Stimulated activated naive CD8-positive, alpha-beta T cell treated with anti-CD3 and anti-CD28 coated beads, Interleukin-15, amount 100 ng/mL, for 72 hours (primary cell): ENCODE measurements at regions not wholly inside any gene's neighbourhood (a gene's known extent, or its start where the extent isn't known, plus 50 kb on each side); places are given as distances from the start of the nearest gene placed in this dataset.
A peak's percentile ranks its signal among the peaks of the same experiment; 100 is the strongest.
"Not testable (repeated sequence)": the region's sequence is repeated elsewhere in the genome, so short reads cannot be mapped to it uniquely, and the experiment has no call there.

Experiments
- ATAC-seq: fragments of 150-1000 bp; cut with Tn5 transposase; 2 replicates; pipeline ENCODE4 v1.10.0; 2021; ENCODE audit warnings: mild to moderate bottlenecking, moderate library complexity
- DNase-seq, 2 donors: peaks; one replicate each; pipeline ENCODE4 v3.0.0; 2021 to 2022
- H3K27ac Mint-ChIP-seq, 2 donors: one replicate each; pipeline ENCODE4 v1.8.0; 2022; ENCODE audit warnings: mild to moderate bottlenecking in 2 of 2, mixed read lengths in 2 of 2, moderate library complexity in 2 of 2
- H3K27me3 Mint-ChIP-seq: one replicate; pipeline ENCODE4 v1.8.0; 2022; ENCODE audit warnings: mixed read lengths
- H3K4me1 Mint-ChIP-seq: one replicate; pipeline ENCODE4 v1.8.0; 2022; ENCODE audit warnings: mild to moderate bottlenecking, mixed read lengths
- H3K4me3 Mint-ChIP-seq, 2 donors: one replicate each; pipeline ENCODE4 v1.8.0; 2022; ENCODE audit warnings: mild to moderate bottlenecking in 2 of 2, mixed read lengths in 2 of 2, moderate library complexity in 1 of 2
- H3K9me3 Mint-ChIP-seq, 2 donors: one replicate each; pipeline ENCODE4 v1.8.0; 2022; ENCODE audit warnings: mixed read lengths in 2 of 2

DNA sequence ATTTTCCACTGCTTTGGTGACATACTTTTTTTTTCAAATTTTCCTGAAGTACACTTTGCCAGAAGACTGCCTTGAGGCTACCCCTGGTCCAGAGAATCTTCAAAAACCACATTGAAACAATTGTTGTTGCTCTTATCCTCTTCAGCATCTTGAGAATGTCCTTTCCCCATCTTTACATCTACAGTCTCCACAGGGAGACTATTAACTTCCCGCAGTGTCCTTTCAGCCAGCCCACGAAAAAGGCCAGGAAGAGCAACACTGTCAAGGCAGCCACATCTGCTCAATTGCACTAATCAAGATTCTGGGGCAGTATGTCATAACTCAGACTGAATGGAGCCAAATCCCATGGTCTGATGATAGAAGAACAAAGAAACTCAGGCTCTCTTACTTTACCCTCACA lies 148.3 kb downstream of the ENC1 start:
- Mint-ChIP-seq H3K27ac (no peak overlapping the region), H3K4me1 (no peaks in the 10 kb centered on the region), H3K9me3 (no peaks in the 10 kb centered on the region), H3K4me3 (no peak overlapping the region), H3K27me3 (peaks cover 31% of the 10 kb centered on the region)
- ATAC-seq (no peak), DNase-seq (no peak)

DNA sequence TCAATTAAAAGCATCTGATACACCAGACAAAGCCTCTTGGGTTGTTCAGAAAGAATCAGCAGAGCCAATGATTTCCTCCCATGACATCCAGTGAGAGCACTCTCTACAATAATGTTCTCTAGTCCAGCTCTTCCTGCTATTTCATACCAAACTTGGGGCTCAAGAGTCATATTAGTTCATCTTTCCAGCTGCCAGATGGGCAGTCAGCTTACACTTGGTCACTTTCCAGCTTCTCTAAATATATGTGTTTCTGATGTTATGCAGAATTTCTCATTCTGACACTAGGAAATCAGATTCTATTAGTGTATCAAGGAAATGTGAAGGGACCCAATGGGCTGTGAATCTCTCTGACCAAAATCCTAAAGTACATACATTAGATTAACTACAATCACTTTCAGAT lies 148.9 kb downstream of the ENC1 start:
- DNase-seq (no peak), ATAC-seq (no peak)
- no peak overlapping the region for H3K27ac Mint-ChIP-seq
- H3K4me3 Mint-ChIP-seq, result no peak overlapping the region
- H3K9me3 Mint-ChIP-seq, result no peaks in the 10 kb centered on the region
- peaks cover 30% of the 10 kb centered on the region for H3K27me3 Mint-ChIP-seq
- no peaks in the 10 kb centered on the region for H3K4me1 Mint-ChIP-seq

DNA sequence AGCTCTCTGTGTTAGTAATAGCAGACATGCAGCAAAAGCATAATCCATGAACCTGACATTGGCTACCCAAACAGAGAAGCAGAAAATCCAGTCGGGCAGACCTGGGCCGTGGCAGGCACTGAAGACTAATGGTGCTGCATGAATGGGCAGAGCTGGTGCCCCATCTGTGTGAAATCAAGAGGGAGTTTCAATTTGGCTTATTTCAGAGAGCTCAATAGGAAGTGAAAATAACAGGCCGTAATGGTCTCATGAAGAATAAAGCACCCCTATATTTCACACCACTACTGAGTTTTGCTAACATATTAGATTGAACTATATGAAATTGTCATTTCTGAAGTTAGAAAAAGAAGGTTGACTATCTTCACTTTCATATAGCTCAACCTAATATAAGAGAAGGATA lies 149.7 kb downstream of the ENC1 start:
- ATAC-seq (no peak), DNase-seq (no peak)
- Mint-ChIP-seq H3K4me1 (no peaks in the 10 kb centered on the region), H3K27me3 (peaks cover 22% of the 10 kb centered on the region), H3K27ac (no peak overlapping the region), H3K9me3 (no peaks in the 10 kb centered on the region), H3K4me3 (no peak overlapping the region)

DNA sequence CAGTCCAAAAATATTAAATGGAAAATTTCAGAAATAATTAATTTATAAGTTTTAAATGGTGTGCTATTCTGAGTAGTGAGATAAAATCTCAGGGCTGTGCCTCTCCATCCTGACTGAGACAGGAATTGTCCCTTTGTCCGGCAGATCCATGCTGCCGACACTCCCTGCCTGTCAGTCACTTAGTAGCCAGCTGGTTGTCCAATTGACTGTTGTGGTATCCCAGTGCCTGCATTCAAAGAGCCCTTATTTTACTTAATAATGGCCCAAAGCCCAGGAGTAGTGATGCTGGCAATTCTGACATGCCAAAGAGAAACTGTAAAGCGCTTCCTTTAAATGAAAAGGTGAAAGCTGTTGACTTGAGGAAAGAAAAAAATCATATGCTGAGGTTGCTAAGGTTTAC lies 157.5 kb downstream of the ENC1 start:
- Mint-ChIP-seq H3K27me3 (peaks cover 7% of the 10 kb centered on the region), H3K4me1 (no peaks in the 10 kb centered on the region), H3K27ac (no peak overlapping the region), H3K4me3 (no peak overlapping the region), H3K9me3 (no peaks in the 10 kb centered on the region)
- ATAC-seq (no peak), DNase-seq (no peak)

DNA sequence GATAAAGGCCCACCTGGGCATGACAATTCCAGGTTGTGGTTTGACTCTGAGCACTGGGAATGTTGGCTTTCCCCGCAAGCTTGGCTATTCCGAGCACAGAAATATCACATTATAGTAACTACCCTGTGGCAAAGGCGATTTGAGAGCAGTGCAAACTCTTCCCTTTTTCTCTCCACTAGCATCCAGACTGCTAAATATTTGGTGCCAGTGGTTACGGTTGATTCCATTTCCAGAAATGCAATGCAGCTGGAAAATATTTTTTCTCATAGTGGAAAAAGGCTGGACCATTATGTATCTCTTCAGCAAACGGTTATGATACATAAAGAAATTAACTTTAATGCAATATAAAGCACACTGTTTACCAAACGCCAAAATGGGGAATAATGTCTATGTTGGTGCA lies 158.0 kb downstream of the ENC1 start:
- Mint-ChIP-seq H3K4me3 (no peak overlapping the region), H3K9me3 (no peaks in the 10 kb centered on the region), H3K4me1 (no peaks in the 10 kb centered on the region), H3K27ac (no peak overlapping the region), H3K27me3 (peaks cover 7% of the 10 kb centered on the region)
- ATAC-seq (no peak), DNase-seq (no peak)

DNA sequence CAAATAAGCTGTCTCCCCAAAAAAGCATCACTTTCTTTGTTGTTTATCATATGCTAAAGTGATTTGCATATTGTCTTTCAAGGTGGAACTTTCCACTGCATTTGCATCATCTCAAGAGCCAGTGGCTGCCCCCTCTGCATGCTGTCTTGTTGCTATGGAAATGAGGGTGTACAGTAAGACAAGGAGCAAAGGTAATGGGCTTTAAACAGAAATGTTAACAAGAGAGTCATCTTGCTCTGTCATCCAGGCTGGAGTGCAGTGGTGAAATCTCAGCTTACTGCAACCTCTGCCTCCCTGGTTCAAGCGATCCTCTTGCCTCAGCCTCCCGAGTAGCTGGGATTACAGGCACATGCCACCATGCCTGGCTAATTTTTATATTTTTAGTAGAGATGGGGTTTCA lies 159.2 kb downstream of the ENC1 start:
- DNase-seq, H3K27ac Mint-ChIP-seq, H3K4me1 Mint-ChIP-seq, ATAC-seq, H3K9me3 Mint-ChIP-seq, H3K4me3 Mint-ChIP-seq: not testable (repeated sequence)
- peaks cover 19% of the 10 kb centered on the region for H3K27me3 Mint-ChIP-seq

DNA sequence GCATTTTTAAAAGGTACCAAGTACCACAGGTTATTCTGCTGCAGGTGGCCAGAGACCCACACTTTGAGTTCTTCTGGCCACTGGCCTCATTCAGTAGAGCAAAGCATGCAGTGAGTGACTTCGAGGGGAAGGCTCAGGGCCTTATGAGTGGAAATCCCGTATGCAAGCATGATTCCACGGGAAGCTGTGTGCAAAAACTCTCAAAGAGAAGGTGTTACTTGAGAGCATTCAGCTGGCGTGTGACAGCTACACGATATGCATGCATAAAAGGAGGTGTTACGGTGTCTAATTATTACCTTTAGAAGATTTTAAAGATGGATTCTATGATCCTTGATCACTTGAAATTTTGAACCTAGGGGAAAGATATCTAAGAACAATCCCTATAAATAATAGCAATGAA lies 160.3 kb downstream of the ENC1 start:
- H3K27me3 Mint-ChIP-seq, result peaks cover 22% of the 10 kb centered on the region
- no peak overlapping the region for H3K27ac Mint-ChIP-seq
- no peaks in the 10 kb centered on the region for H3K4me1 Mint-ChIP-seq
- no peak for ATAC-seq
- no peak for DNase-seq
- no peak overlapping the region for H3K4me3 Mint-ChIP-seq
- H3K9me3 Mint-ChIP-seq, result no peaks in the 10 kb centered on the region

DNA sequence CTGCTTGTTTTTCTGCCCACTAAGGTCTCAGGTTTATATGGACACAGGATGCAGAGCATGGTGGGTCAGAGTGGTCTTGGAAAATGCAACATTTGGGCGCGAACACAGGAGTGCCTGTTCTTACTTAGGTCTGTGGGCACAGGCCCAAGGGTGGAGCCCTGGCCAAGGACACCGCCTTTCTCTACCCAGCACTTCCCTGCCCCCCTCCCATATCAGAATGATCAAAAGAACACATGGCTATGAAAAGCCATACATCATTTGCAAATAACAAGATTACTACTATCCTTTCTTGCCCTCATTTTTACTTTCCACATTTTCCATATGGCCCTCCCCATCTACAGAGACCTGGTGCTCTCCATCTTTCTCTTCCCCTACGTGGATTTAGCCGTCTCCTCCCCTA lies 162.2 kb downstream of the ENC1 start:
- DNase-seq (no peak), ATAC-seq (no peak)
- no peaks in the 10 kb centered on the region for H3K9me3 Mint-ChIP-seq
- peaks cover 22% of the 10 kb centered on the region for H3K27me3 Mint-ChIP-seq
- no peak overlapping the region for H3K27ac Mint-ChIP-seq
- no peaks in the 10 kb centered on the region for H3K4me1 Mint-ChIP-seq
- H3K4me3 Mint-ChIP-seq, result no peak overlapping the region

DNA sequence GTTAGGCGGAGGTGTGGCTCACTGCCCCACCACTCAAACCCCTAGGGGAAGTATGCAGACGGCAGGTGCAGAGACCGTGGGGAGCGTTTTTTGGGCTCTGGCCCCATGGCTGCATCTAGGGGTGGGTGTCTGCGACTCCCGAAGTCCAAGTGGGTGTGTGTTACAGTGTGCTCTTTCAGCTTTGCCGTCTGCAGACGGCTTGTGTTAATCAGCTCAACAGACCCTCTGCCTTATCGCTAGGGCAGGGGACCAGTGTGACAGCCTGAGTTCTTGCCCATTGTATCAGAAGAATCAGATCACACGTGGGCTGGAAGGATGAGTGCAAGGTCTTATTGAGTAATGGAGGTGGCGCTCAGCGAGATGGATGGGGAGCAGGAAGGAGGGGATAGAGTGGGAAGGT lies 162.8 kb downstream of the ENC1 start:
- no peak overlapping the region for H3K27ac Mint-ChIP-seq
- peaks cover 22% of the 10 kb centered on the region for H3K27me3 Mint-ChIP-seq
- no peak for DNase-seq
- H3K4me1 Mint-ChIP-seq, result no peaks in the 10 kb centered on the region
- no peak for ATAC-seq
- H3K4me3 Mint-ChIP-seq, result no peak overlapping the region
- no peaks in the 10 kb centered on the region for H3K9me3 Mint-ChIP-seq

DNA sequence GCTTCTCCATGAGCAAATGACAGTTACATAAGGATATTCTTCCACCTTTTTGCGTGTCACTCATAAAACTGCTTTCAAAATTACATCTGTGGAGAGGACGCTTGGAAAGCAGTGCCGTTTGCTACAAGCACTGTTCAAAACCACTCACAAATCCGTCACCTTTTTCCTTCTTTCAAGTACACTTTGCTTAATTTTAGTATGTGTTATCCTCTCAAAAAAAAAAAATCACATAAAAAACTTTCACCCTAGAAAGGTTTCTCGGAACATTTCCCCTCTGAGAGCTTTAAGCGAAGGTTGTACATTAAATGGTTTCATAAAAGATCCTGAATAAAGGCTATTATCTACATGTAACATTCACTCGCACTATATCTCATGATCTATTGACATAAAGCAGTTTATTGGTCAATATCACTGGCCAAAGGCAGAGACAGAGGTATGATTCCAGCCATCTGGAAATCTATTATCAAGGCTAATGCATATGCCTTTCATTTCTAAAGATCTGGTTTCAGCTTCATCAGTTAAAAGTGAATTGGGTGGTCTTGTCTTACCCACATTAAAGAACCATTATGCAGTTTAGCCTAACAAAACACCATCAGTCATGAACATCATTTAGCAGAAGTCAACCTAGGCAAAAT lies 163.6 kb downstream of the ENC1 start:
- Mint-ChIP-seq H3K4me1 (no peaks in the 10 kb centered on the region), H3K27me3 (peaks cover 22% of the 10 kb centered on the region), H3K27ac (no peak overlapping the region), H3K4me3 (no peak overlapping the region), H3K9me3 (no peaks in the 10 kb centered on the region)
- ATAC-seq (no peak), DNase-seq (no peak)

DNA sequence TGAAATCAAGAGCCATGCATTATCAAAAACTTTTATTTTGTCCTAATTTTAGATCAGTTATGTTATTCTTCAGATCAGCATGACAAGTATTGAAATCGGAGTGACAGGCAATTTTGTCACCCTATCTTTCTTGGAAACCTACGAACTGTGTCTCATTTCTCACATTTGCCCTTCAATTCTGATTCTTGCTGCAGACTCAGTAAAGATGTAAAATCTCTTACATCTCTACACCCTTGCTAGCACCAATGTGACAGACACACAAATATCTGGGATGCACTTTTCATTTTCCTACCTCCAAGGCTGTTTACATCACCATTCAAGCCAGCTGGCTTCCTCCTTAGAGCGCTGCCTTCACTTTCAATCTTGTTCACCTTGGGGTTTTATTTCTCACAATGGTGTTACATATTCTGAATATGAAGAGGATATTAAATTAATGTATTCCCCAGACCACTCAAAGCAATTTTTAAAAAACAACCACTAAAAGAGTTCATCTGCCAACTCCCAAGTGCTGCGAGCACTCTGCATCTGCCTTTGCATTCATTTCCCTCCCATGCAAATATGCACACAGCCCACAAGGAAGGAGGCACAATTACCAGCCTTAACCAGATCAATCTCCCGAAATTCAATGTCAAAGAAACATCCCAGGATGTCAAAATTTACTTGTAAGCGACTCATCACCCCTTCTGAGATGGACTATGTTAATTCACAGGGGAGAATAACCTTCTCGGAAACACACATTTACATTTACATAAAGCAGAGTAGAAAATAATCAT lies 164.3 kb downstream of the ENC1 start:
- ATAC-seq, result no peak
- Mint-ChIP-seq H3K4me3 (no peak overlapping the region), H3K4me1 (no peaks in the 10 kb centered on the region), H3K9me3 (no peaks in the 10 kb centered on the region), H3K27ac (no peak overlapping the region), H3K27me3 (peaks cover 22% of the 10 kb centered on the region)
- no peak for DNase-seq

DNA sequence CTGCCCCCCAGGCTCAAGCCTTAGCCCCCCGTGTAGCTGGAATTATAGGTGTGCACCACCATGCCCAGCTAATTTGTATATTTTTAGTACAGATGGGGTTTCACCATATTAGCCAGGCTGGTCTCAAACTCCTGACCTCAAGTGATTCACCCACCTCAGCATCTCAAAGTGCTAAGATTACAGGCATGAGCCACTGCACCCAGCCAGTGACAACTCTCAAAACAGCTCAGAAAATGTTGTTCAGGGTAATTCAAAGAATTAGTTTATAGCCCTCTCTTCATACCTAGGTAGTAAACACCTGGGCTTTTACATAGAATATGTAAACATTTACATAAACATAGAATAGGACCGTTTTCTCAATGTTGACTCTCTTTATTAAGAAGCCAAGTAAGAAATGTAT lies 168.7 kb downstream of the ENC1 start:
- Mint-ChIP-seq H3K9me3 (no peaks in the 10 kb centered on the region), H3K4me1 (no peaks in the 10 kb centered on the region), H3K27ac (no peak overlapping the region), H3K27me3 (peaks cover 8% of the 10 kb centered on the region), H3K4me3 (no peak overlapping the region)
- no peak for ATAC-seq
- DNase-seq, result no peak

DNA sequence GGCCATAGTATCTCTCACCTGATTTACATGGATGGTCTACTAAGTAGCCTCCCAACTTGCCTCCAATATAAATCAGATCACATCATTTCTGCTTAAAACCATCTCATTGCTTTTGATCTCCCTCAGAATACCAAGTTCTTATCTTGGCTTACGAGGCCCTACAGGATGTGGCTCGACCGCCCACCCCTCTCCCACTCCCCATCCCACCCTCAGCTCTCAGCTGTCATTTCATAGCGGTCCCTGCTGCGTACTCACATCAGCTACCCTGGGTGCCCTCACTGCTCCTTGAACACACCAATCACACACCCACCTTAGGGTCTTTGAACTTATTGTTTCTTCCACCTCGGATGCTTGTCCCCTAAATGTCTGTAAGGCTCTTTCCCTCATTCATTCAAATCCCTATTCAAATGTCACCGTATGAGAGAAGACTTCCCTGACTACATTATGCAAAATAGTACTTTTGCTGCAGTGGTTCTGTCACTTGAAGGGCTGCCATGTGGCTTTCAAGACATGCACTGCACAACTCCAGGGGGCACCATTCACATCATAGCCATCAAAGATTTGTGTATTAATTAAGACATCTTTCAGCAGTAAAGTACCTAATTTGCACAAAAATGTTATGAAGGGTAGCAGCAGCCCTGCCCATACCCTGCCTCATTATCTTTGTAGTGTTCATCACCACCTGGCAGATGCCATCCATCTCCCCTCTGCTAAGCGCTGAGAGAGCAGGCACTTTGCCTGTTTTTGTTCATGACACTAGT lies 171.1 kb downstream of the ENC1 start:
- ATAC-seq (no peak), DNase-seq (no peak)
- Mint-ChIP-seq H3K27ac (peak overlapping the region in 1 of 2 donors; percentile 1), H3K4me1 (no peaks in the 10 kb centered on the region), H3K27me3 (no peaks in the 10 kb centered on the region), H3K9me3 (no peaks in the 10 kb centered on the region), H3K4me3 (no peak overlapping the region)

DNA sequence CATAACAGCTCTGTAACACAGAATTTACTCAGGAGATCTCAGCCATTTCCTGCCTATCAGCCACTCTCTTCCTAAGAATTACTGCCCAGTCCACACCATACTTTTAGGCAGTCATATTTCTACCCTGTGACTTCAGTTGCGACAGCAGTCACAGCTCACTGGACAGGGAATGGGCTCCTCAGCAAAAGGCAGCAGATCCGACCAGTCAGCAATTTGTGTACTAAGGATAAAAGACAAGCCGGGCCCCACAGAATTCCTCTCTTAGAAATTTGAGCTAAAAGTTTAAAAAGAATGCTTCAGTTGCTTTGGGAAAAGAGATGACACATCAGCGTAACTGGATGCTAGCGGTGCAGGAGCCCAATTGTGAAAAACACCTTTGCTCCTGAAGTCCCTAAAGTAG lies 172.1 kb downstream of the ENC1 start:
- no peaks in the 10 kb centered on the region for H3K27me3 Mint-ChIP-seq
- no peak overlapping the region for H3K4me3 Mint-ChIP-seq
- no peak overlapping the region for H3K27ac Mint-ChIP-seq
- ATAC-seq (no peak), DNase-seq (no peak)
- H3K4me1 Mint-ChIP-seq, result no peaks in the 10 kb centered on the region
- H3K9me3 Mint-ChIP-seq, result no peaks in the 10 kb centered on the region

DNA sequence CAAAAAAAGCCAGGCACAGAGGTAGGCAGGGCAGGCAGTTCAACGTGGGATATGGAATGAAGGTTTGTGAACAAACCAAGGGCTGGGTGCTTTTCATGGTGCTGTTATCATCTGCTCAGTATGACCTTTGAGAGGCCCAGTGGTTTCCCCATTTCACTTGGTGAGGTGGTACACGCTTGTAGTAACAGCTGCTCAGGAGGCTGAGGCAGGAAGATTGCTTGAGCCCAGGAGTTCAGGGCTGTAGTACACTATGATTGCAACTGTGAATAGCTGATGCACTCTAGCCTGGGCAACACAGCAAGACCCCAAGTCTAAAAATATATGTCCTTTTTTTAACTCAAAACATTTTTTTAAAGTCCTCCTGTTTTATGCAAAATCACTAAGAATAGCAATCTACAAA lies 174.8 kb downstream of the ENC1 start:
- no peaks in the 10 kb centered on the region for H3K4me1 Mint-ChIP-seq
- no peak overlapping the region for H3K4me3 Mint-ChIP-seq
- peaks cover 10% of the 10 kb centered on the region for H3K27me3 Mint-ChIP-seq
- DNase-seq (no peak), ATAC-seq (no peak)
- H3K27ac Mint-ChIP-seq, result no peak overlapping the region
- no peaks in the 10 kb centered on the region for H3K9me3 Mint-ChIP-seq

DNA sequence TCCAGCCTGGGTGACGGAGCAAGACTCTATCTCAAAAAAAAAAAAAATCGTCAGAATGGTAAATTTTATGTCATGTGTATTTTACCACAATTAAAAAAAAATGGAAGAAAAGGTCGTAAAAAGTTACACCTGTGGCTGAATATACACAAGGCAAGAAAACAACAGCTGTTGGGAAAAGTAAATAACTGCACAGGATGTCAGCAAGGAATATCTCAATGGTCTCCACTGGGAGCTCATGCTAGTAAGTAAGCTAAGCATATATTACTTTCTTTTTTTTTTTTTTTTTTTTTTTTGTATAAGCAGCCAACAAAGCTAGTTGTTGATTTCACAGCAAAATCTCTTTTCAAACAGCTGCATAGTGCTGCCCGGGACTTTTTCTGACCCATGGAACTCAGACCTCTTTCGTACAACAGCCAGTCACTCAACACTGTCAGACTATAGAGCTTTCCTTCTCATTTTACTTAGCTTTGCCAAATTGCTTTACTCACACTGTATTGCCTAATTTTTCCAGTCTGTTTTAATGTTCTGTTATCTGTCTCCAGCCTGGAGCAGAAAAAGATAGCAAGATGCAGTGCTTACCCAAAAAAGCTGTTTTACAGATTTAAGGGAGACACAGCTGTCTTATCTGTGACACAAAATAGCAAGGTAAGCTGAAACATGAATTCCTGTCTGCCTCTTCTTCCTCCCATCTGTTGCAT lies 175.9 kb downstream of the ENC1 start:
- DNase-seq (no peak), ATAC-seq (no peak)
- Mint-ChIP-seq H3K4me1 (no peaks in the 10 kb centered on the region), H3K4me3 (no peak overlapping the region), H3K9me3 (no peaks in the 10 kb centered on the region), H3K27ac (no peak overlapping the region), H3K27me3 (peaks cover 10% of the 10 kb centered on the region)
